Stimulated activated CD8-positive, alpha-beta memory T cell treated with anti-CD3 and anti-CD28 coated beads, Interleukin-15, amount 100 ng/mL, for 4 hours (primary cell): ENCODE measurements at regions not wholly inside any gene's neighbourhood (a gene's known extent, or its start where the extent isn't known, plus 50 kb on each side); places are given as distances from the start of the nearest gene placed in this dataset.
"Not testable (repeated sequence)": the region's sequence is repeated elsewhere in the genome, so short reads cannot be mapped to it uniquely, and the experiment has no call there.

ENCODE experiments used
- DNase-seq, 2 donors: peaks; one replicate each; pipeline ENCODE4 v3.0.0-alpha.2; 2020; ENCODE audit warnings: low read depth in 2 of 2

GRCh38 chr3:87719060-87719459, 339.7 kb downstream of the CGGBP1 start:
- no peak for DNase-seq

GRCh38 chr3:87710511-87710910, 348.3 kb downstream of the CGGBP1 start:
- no peak for DNase-seq

- DNase-seq = no peak
These were observed 348.8 kb downstream of the CGGBP1 start for GRCh38 chr3:87710028-87710427.

- no peak for DNase-seq
These were observed 352.6 kb downstream of the CGGBP1 start for GRCh38 chr3:87706176-87706575.

GRCh38 chr3:87702600-87702999, 356.2 kb downstream of the CGGBP1 start:
- no peak for DNase-seq

- DNase-seq = no peak
These were observed 362.4 kb downstream of the CGGBP1 start for GRCh38 chr3:87696124-87697013.

GRCh38 chr3:87694678-87695077, 364.1 kb downstream of the CGGBP1 start:
- DNase-seq = no peak

GRCh38 chr3:87691109-87691508, 367.7 kb downstream of the CGGBP1 start:
- DNase-seq = no peak

- not testable (repeated sequence) for DNase-seq
These were observed 379.7 kb downstream of the CGGBP1 start for GRCh38 chr3:87678984-87679660.

- DNase-seq = no peak
These were observed 384.2 kb downstream of the CGGBP1 start for GRCh38 chr3:87674397-87675161.

GRCh38 chr3:87673132-87673531, 385.7 kb downstream of the CGGBP1 start:
- DNase-seq = no peak

GRCh38 chr3:87654184-87654583, 377.8 kb upstream of the POU1F1 start:
- DNase-seq = no peak

GRCh38 chr3:87653138-87653537, 376.8 kb upstream of the POU1F1 start:
- not testable (repeated sequence) for DNase-seq

- no peak for DNase-seq
These were observed 358.0 kb upstream of the POU1F1 start for GRCh38 chr3:87634426-87634825.

GRCh38 chr3:87627316-87627715, 350.9 kb upstream of the POU1F1 start:
- DNase-seq = no peak

GRCh38 chr3:87626546-87626945, 350.2 kb upstream of the POU1F1 start:
- DNase-seq = no peak

GRCh38 chr3:87625876-87626275, 349.5 kb upstream of the POU1F1 start:
- no peak for DNase-seq

- no peak for DNase-seq
These were observed 348.5 kb upstream of the POU1F1 start for GRCh38 chr3:87624860-87625259.

- DNase-seq = no peak
These were observed 345.3 kb upstream of the POU1F1 start for GRCh38 chr3:87621667-87622066.

GRCh38 chr3:87615506-87615905, 339.1 kb upstream of the POU1F1 start:
- no peak for DNase-seq

- no peak for DNase-seq
These were observed 338.6 kb upstream of the POU1F1 start for GRCh38 chr3:87614998-87615397.

- no peak for DNase-seq
These were observed 330.9 kb upstream of the POU1F1 start for GRCh38 chr3:87607234-87607633.
